ENCODE measurements at regions not wholly inside any gene's neighbourhood (a gene's known extent, or its start where the extent isn't known, plus 50 kb on each side); places are given as distances from the start of the nearest gene placed in this dataset.

DNA sequence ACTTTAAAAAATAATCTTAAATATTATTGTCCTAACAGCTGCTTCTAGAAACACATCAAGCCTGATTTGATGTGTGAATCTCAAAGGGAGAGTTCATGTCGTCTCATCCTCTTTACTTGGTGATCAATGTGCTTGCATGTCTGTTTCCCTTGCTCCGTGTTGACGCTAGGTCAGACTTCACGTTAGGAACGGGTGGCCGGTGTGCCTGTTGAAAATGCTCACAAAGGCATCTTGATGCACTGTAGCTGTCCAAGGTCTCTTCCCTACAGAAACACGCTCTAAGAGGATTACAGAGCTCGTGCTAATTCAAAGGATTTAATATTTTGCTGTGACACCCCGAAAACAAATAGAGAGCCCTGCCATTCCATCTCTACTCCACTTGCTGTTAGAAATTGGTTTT lies 84.6 kb downstream of the ID4 start:
- Histone ChIP-seq H3K27me3 (ENCODE audit: insufficient read depth, low read length, poor library complexity, severe bottlenecking) (no peaks in the 10 kb centered on the region), H3F3A (ENCODE audit: low read depth) (no peaks in the 10 kb centered on the region), H3K9me2 (replicated peaks; ENCODE audit: low read depth, low read length) (no peaks in the 10 kb centered on the region), H3K4me1 (ENCODE audit: insufficient read depth, low read length, poor library complexity, severe bottlenecking) (no peaks in the 10 kb centered on the region), H3K4me3 (ENCODE audit: low read length, poor library complexity, severe bottlenecking) (no peak overlapping the region), H3K9ac (ENCODE audit: low read depth, low read length, poor library complexity, severe bottlenecking) (no peak overlapping the region), H3K36me3 (ENCODE audit: insufficient read depth, low read length) (no peaks in the 10 kb centered on the region), H4K20me1 (ENCODE audit: insufficient read depth, low read length, poor library complexity, severe bottlenecking) (no peaks in the 10 kb centered on the region), H3K4me2 (ENCODE audit: low read depth, low read length, poor library complexity, severe bottlenecking) (no peak overlapping the region), H3K79me2 (ENCODE audit: insufficient read depth, low read length) (no peaks in the 10 kb centered on the region), H2AFZ (ENCODE audit: low read length) (no peak overlapping the region), H3K9me3 (ENCODE audit: insufficient read depth, low read depth, low read length) (no peaks in the 10 kb centered on the region)
- TF ChIP-seq, protein P1, sequence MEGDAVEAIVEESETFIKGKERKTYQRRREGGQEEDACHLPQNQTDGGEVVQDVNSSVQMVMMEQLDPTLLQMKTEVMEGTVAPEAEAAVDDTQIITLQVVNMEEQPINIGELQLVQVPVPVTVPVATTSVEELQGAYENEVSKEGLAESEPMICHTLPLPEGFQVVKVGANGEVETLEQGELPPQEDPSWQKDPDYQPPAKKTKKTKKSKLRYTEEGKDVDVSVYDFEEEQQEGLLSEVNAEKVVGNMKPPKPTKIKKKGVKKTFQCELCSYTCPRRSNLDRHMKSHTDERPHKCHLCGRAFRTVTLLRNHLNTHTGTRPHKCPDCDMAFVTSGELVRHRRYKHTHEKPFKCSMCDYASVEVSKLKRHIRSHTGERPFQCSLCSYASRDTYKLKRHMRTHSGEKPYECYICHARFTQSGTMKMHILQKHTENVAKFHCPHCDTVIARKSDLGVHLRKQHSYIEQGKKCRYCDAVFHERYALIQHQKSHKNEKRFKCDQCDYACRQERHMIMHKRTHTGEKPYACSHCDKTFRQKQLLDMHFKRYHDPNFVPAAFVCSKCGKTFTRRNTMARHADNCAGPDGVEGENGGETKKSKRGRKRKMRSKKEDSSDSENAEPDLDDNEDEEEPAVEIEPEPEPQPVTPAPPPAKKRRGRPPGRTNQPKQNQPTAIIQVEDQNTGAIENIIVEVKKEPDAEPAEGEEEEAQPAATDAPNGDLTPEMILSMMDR (conservative IDR thresholded peaks at IDR 0.05; ENCODE audit: low read length): no peak
- TF ChIP-seq EZH2phosphoT487 (IDR thresholded peaks at IDR 0.05; ENCODE audit: borderline replicate concordance): no peak

DNA sequence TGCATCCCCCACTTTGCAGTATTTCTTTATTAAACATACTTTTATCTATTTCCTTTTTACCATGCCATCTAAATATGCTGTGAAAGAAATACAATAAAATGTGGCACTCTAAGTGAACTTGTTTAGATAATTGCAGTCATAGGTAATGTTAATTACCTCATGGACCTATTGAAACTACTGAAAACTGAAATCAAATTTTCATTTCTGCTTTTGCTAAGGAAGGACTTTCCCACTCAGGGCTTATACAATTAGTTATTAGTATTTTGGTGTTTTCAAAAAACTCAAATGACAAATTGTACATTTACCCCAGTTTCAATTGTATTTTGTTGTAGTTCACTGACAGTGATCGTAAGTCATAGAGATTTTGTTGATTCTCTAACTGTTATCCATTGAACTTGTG lies 88.4 kb downstream of the ID4 start:
- H3K4me1 ChIP-seq (ENCODE audit: insufficient read depth, low read length, poor library complexity, severe bottlenecking): no peaks in the 10 kb centered on the region
- no peak overlapping the region for H3K4me3 ChIP-seq (ENCODE audit: low read length, poor library complexity, severe bottlenecking)
- H4K20me1 ChIP-seq (ENCODE audit: insufficient read depth, low read length, poor library complexity, severe bottlenecking): no peaks in the 10 kb centered on the region
- H3K36me3 ChIP-seq (ENCODE audit: insufficient read depth, low read length): no peaks in the 10 kb centered on the region
- TF ChIP-seq, protein P1 (conservative IDR thresholded peaks at IDR 0.05; ENCODE audit: low read length): no peak
- TF ChIP-seq EZH2phosphoT487 (IDR thresholded peaks at IDR 0.05; ENCODE audit: borderline replicate concordance): no peak
- no peaks in the 10 kb centered on the region for H3K27me3 ChIP-seq (ENCODE audit: insufficient read depth, low read length, poor library complexity, severe bottlenecking)
- no peak overlapping the region for H3K4me2 ChIP-seq (ENCODE audit: low read depth, low read length, poor library complexity, severe bottlenecking)
- no peaks in the 10 kb centered on the region for H3K9me3 ChIP-seq (ENCODE audit: insufficient read depth, low read depth, low read length)
- H3F3A ChIP-seq (ENCODE audit: low read depth): no peaks in the 10 kb centered on the region
- no peaks in the 10 kb centered on the region for H3K9me2 ChIP-seq (replicated peaks; ENCODE audit: low read depth, low read length)
- H3K9ac ChIP-seq (ENCODE audit: low read depth, low read length, poor library complexity, severe bottlenecking): no peak overlapping the region
- H2AFZ ChIP-seq (ENCODE audit: low read length): no peak overlapping the region
- no peaks in the 10 kb centered on the region for H3K79me2 ChIP-seq (ENCODE audit: insufficient read depth, low read length)

DNA sequence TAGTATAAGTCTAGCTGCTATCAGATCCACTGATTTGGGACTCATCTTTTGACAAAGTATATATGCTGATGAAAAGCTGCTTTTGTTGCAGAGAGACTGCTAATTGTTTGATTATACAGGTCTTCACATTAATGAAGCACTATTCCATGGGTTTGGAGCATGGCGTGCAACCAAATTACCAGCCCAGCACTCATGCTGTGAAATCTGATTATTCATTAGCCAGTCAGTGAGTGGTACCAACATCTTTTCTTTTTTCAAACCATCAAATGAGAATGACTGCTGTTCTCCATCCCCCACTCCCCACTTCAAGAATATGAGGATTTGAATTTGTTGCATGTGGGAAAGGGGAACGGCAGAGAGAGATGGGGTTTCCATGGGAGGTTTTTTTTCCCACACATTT lies 91.3 kb downstream of the ID4 start:
- Histone ChIP-seq H3K4me1 (ENCODE audit: insufficient read depth, low read length, poor library complexity, severe bottlenecking) (no peaks in the 10 kb centered on the region), H3K9me3 (ENCODE audit: insufficient read depth, low read depth, low read length) (no peaks in the 10 kb centered on the region), H3F3A (ENCODE audit: low read depth) (no peaks in the 10 kb centered on the region), H2AFZ (ENCODE audit: low read length) (no peak overlapping the region), H3K79me2 (ENCODE audit: insufficient read depth, low read length) (no peaks in the 10 kb centered on the region), H3K4me3 (ENCODE audit: low read length, poor library complexity, severe bottlenecking) (no peak overlapping the region), H3K9ac (ENCODE audit: low read depth, low read length, poor library complexity, severe bottlenecking) (no peak overlapping the region), H3K27me3 (ENCODE audit: insufficient read depth, low read length, poor library complexity, severe bottlenecking) (no peaks in the 10 kb centered on the region), H3K36me3 (ENCODE audit: insufficient read depth, low read length) (no peaks in the 10 kb centered on the region), H4K20me1 (ENCODE audit: insufficient read depth, low read length, poor library complexity, severe bottlenecking) (no peaks in the 10 kb centered on the region), H3K9me2 (replicated peaks; ENCODE audit: low read depth, low read length) (no peaks in the 10 kb centered on the region), H3K4me2 (ENCODE audit: low read depth, low read length, poor library complexity, severe bottlenecking) (no peak overlapping the region)
- TF ChIP-seq, protein P1 (conservative IDR thresholded peaks at IDR 0.05; ENCODE audit: low read length): no peak
- TF ChIP-seq EZH2phosphoT487 (IDR thresholded peaks at IDR 0.05; ENCODE audit: borderline replicate concordance): no peak
